ENCODE measurements at regions not wholly inside any gene's neighbourhood (a gene's known extent, or its start where the extent isn't known, plus 50 kb on each side); places are given as distances from the start of the nearest gene placed in this dataset.

DNA sequence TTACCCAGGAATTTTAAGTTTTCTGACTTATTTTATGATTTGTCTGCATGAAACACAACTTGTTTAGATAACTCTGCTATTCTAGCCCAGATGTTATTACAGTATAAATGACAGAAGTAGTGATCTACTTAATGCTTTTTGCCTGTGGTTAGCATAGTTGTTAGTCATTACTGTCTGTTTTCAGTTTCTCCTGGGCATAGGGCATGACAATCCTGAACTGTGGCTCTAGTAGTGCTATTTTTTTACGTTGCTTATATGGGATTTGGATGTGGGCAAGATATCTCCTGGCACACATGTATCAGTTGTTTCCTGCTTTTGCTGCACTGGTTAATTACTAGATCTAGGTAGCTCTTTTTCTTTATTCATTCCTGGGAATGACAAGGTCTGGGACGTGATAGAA is 1005.8 kb downstream of the PCDH18 start:
- TF ChIP-seq, protein P1, sequence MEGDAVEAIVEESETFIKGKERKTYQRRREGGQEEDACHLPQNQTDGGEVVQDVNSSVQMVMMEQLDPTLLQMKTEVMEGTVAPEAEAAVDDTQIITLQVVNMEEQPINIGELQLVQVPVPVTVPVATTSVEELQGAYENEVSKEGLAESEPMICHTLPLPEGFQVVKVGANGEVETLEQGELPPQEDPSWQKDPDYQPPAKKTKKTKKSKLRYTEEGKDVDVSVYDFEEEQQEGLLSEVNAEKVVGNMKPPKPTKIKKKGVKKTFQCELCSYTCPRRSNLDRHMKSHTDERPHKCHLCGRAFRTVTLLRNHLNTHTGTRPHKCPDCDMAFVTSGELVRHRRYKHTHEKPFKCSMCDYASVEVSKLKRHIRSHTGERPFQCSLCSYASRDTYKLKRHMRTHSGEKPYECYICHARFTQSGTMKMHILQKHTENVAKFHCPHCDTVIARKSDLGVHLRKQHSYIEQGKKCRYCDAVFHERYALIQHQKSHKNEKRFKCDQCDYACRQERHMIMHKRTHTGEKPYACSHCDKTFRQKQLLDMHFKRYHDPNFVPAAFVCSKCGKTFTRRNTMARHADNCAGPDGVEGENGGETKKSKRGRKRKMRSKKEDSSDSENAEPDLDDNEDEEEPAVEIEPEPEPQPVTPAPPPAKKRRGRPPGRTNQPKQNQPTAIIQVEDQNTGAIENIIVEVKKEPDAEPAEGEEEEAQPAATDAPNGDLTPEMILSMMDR (conservative IDR thresholded peaks at IDR 0.05; ENCODE audit: low read depth, low read length): no peak
- no peak for TF ChIP-seq EZH2 (IDR thresholded peaks at IDR 0.05; ENCODE audit: borderline replicate concordance, low read depth, low read length, poor library complexity, severe bottlenecking)

Data from A673 (cell line).